ENCODE measurements at regions not wholly inside any gene's neighbourhood (a gene's known extent, or its start where the extent isn't known, plus 50 kb on each side); places are given as distances from the start of the nearest gene placed in this dataset.

DNA sequence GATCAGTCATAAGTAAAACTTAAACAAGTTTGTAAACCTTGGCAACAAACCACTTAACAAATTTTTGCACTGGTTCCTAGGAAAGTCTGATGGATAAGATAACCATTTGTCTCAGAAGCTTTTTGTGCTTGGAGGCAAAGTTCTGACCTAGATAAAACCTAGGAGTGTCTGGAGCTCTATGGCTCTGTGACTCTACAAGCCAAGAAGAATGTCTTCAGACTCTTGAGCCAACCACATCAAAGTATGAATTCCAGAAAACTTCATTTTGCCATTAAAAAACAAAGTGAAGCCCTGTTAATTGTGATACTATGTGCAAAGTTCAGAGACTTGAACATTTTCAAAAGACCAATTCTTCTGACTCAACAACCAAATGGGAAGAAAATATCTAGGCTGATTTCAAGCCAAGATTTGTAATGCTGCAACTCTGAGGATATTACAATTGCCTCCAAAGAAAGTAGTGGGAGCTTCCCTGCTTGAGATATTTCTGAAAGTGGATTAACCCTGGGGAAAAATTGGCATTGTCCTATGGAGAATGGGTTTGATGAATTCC lies 158.1 kb upstream of the FOXQ1 start:
- DNase-seq = no peak
- H3K9me3 ChIP-seq = no peaks in the 10 kb centered on the region
- no peak overlapping the region for H3K27ac ChIP-seq
- no peaks in the 10 kb centered on the region for H3K36me3 ChIP-seq (ENCODE audit: low read depth, missing control alignments)
- intact Hi-C loops (cut with DNase I; ENCODE audit: low total_unique reads) = no loop called here
- no peaks in the 10 kb centered on the region for H3K4me1 ChIP-seq
- TF ChIP-seq, protein P1, sequence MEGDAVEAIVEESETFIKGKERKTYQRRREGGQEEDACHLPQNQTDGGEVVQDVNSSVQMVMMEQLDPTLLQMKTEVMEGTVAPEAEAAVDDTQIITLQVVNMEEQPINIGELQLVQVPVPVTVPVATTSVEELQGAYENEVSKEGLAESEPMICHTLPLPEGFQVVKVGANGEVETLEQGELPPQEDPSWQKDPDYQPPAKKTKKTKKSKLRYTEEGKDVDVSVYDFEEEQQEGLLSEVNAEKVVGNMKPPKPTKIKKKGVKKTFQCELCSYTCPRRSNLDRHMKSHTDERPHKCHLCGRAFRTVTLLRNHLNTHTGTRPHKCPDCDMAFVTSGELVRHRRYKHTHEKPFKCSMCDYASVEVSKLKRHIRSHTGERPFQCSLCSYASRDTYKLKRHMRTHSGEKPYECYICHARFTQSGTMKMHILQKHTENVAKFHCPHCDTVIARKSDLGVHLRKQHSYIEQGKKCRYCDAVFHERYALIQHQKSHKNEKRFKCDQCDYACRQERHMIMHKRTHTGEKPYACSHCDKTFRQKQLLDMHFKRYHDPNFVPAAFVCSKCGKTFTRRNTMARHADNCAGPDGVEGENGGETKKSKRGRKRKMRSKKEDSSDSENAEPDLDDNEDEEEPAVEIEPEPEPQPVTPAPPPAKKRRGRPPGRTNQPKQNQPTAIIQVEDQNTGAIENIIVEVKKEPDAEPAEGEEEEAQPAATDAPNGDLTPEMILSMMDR (IDR thresholded peaks at IDR 0.05) = no peak
- TF ChIP-seq POLR2A (IDR thresholded peaks at IDR 0.05) = no peak
- H3K27me3 ChIP-seq = no peaks in the 10 kb centered on the region
- no peak overlapping the region for H3K4me3 ChIP-seq

DNA sequence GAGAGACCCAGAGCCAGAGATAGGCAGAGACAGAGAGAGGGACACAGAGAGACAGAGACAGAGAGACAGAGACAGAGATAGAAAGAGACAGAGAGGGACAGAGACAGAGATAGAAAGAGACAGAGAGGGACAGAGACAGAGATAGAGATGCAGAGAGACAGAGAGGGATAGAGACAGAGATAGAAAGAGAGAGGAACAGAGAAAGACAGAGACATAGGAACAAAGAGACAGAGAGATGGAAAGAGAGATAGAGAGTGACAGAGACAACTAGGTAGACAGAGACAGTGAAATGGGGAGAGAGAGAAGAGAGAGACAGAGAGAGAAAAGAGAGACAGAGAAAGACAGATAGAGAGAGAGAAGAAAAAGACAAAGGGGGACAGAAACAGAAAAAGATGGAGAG lies 165.4 kb upstream of the FOXQ1 start:
- H3K4me1 ChIP-seq = no peaks in the 10 kb centered on the region
- no peaks in the 10 kb centered on the region for H3K27me3 ChIP-seq
- no peak for TF ChIP-seq POLR2A (IDR thresholded peaks at IDR 0.05)
- TF ChIP-seq, protein P1 (IDR thresholded peaks at IDR 0.05) = no peak
- H3K27ac ChIP-seq = no peak overlapping the region
- H3K9me3 ChIP-seq = no peaks in the 10 kb centered on the region
- no peak for DNase-seq
- H3K4me3 ChIP-seq = no peak overlapping the region
- H3K36me3 ChIP-seq (ENCODE audit: low read depth, missing control alignments) = no peaks in the 10 kb centered on the region
- intact Hi-C loops (cut with DNase I; ENCODE audit: low total_unique reads) = no loop called here

DNA sequence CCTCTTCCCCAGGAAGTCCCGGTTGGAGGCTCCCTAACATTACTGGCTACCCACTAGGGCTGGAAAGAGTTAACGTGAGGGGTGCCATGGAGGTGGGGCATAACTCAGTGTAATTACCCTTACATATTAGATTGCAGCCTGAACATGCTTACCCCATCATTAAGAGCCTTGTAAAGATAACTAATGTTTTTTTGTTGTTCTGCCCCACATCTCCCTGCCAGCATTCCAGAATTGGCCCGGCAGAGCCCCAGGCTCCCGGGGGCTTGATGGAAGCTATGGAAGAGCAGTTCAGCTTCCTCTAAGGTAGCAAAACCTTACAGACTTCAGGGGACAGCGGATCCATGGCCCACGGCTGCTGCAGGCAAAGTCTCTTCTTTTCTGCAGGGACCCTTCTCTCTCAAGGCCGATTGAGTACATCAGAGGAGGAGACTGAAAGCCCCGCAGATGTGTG lies 166.1 kb upstream of the FOXQ1 start:
- H3K4me1 ChIP-seq = no peaks in the 10 kb centered on the region
- no peaks in the 10 kb centered on the region for H3K27me3 ChIP-seq
- H3K9me3 ChIP-seq = no peaks in the 10 kb centered on the region
- 43 to 51% methylated on average over 8 of the region's 8 CpGs for WGBS, 2 donors
- intact Hi-C loops (cut with DNase I; ENCODE audit: low total_unique reads) = no loop called here
- H3K36me3 ChIP-seq (ENCODE audit: low read depth, missing control alignments) = no peaks in the 10 kb centered on the region
- no peak overlapping the region for H3K4me3 ChIP-seq
- no peak overlapping the region for H3K27ac ChIP-seq
- no peak for DNase-seq
- TF ChIP-seq POLR2A (IDR thresholded peaks at IDR 0.05) = no peak
- TF ChIP-seq, protein P1 (IDR thresholded peaks at IDR 0.05) = no peak

DNA sequence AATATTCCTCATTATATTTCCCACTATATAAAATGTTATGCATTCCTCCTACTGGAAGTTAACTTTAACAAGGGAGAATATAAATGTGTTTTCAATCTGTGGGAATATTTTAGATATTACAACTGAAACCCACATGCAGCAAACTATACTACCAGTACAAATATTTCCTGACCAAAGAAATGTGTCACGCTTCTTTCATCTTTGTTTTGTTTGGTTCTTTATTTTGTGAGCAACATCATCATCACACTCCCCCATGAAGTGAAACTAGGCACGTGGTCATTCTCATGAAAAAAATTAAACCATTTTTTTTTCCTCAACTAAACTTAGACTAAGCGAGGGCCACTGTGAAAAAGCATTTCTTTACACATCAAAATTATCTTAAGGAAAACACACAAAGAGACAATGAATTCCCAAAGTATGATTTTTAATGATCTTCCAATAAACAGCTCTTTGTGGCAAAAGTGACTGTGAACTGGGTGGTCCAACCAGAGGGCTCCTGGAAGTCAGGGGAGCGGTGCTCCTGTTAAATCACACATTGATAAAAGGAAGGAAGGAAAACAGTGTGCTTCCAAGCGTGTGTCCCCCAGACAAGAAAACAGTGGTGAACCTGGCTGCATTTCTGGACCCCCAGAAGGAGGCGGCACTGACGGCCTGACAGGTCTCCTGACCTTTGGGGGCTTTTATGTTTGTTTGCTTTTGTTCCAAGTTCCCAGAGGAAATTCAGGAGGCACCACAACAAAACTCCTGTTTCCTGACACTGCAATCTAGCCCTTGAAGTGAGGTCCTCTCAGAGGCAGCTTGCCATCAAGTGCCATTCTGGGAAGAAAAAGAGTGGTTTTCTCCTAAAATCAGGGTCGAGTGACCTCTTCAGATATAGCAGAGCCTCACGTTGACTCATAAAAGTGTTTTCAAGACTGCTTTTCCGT lies 166.8 kb upstream of the FOXQ1 start:
- no peaks in the 10 kb centered on the region for H3K27me3 ChIP-seq
- no peak overlapping the region for H3K27ac ChIP-seq
- 46 to 59% methylated on average over 10 of the region's 10 CpGs for WGBS, 2 donors
- no peak for TF ChIP-seq POLR2A (IDR thresholded peaks at IDR 0.05)
- TF ChIP-seq, protein P1 (IDR thresholded peaks at IDR 0.05) = no peak
- no peak overlapping the region for H3K4me3 ChIP-seq
- H3K4me1 ChIP-seq = no peaks in the 10 kb centered on the region
- no peak for DNase-seq
- intact Hi-C loops (cut with DNase I; ENCODE audit: low total_unique reads) = no loop called here
- H3K9me3 ChIP-seq = no peaks in the 10 kb centered on the region
- no peaks in the 10 kb centered on the region for H3K36me3 ChIP-seq (ENCODE audit: low read depth, missing control alignments)

All from testis (tissue), 2 donors.